ENCODE measurements at regions not wholly inside any gene's neighbourhood (a gene's known extent, or its start where the extent isn't known, plus 50 kb on each side); places are given as distances from the start of the nearest gene placed in this dataset.

DNA sequence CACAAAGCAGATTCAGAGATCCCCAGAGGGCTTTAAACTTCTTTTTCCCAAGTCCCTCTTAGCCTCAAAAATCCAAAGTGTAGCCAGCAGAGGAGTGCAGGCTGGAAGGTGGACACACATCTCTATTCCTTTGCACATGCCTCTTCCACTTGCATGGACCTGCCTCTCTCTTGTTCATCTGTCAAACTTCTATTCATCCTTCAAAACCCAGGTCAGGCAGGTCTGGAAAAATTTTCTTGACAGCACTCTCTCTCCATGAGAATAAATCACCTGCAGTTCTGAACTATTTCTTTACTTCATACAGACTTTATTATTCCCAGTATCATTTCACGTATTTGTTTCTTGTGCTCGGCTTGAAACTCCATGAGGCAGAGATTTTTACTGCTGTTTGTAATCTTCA is 127.5 kb downstream of the SS18 start:
- DNase-seq (ENCODE audit: low read depth, low spot score) (no peak), FAIRE-seq (no peak)
- Histone ChIP-seq H3K9ac (replicated peaks; ENCODE audit: extremely low read depth, insufficient read depth, low read length) (no peak overlapping the region), H3K4me1 (ENCODE audit: control insufficient read depth, extremely low read depth, insufficient read depth, low read length) (no peaks in the 10 kb centered on the region), H3K79me2 (ENCODE audit: control insufficient read depth, insufficient read depth, low read length) (no peaks in the 10 kb centered on the region), H3K4me2 (ENCODE audit: insufficient read depth, low read length) (no peak overlapping the region), H3K9me1 (replicated peaks; ENCODE audit: control insufficient read depth, extremely low read depth, insufficient read depth, low read length) (no peaks in the 10 kb centered on the region), H4K20me1 (replicated peaks; ENCODE audit: control insufficient read depth, extremely low read depth, insufficient read depth, low read length) (no peaks in the 10 kb centered on the region), H3K4me3 (replicated peaks in 1 of 3; ENCODE audit: insufficient read depth in 1 of 3, low read depth in 1 of 3, low read length in 3 of 3) (no peak overlapping the region), H3K27me3 (ENCODE audit: control insufficient read depth in 2 of 2, insufficient read depth in 2 of 2, low read length in 2 of 2) (peaks cover 4 to 6% of the 10 kb centered on the region in 2 experiments), H2AFZ (ENCODE audit: low read depth, low read length) (no peak overlapping the region), H3K27ac (ENCODE audit: insufficient read depth, low read depth, low read length) (no peak overlapping the region), H3K36me3 (ENCODE audit: control insufficient read depth in 2 of 2, extremely low read depth in 1 of 2, insufficient read depth in 2 of 2, low read length in 2 of 2) (no peaks in the 10 kb centered on the region), H3K9me3 (replicated peaks; ENCODE audit: control insufficient read depth, insufficient read depth, low read length) (no peaks in the 10 kb centered on the region)
- intact Hi-C loops (cut with micrococcal nuclease), result no loop called here
- POLR2A ChIA-PET, result no interaction called here
- dilution Hi-C loops (cut with MboI; ENCODE audit: extremely low pct_ligation_motif_present, low sequenced_read_pairs), result no loop called here
- CTCF ChIA-PET, result interaction anchor here (1.0 kb wide), 1 partner anchor 14 kb away, joined by 3 read pairs; no protein-coding TSS in a partner anchor
- BruUV-seq (replicated peaks), result no TSS peak
- TF ChIP-seq, protein P1, sequence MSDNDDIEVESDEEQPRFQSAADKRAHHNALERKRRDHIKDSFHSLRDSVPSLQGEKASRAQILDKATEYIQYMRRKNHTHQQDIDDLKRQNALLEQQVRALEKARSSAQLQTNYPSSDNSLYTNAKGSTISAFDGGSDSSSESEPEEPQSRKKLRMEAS (IDR thresholded peaks at IDR 0.05; ENCODE audit: insufficient read depth, insufficient read length), result no peak
- TF ChIP-seq MYC (IDR thresholded peaks at IDR 0.05; ENCODE audit: low read depth, low read length) (no peak), POLR2A (IDR thresholded peaks at IDR 0.05; ENCODE audit: low read depth, low read length) (no peak)

DNA sequence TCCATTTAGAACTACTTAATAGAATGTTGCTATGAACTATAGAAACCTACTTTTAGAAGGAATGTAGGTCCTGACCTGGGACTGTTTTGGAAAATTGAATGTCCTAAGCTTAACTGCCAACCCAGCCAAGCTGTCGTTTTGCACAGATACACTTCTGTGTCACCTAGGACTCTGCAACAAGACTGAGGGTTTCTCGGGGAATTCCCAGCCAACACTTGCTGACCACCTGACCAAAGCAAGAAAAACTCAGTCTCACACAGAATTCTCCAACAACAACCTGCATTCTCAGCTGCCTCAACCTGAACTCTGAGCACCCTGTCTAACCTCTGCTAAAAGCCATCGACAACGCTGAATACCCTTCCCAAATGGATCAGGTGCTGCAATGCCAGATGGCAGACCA is 128.2 kb downstream of the SS18 start:
- TF ChIP-seq MYC (IDR thresholded peaks at IDR 0.05; ENCODE audit: low read depth, low read length) (no peak), JUN (IDR thresholded peaks at IDR 0.05; ENCODE audit: borderline replicate concordance, insufficient read depth, insufficient read length, low read depth) (no peak), FOS (IDR thresholded peaks at IDR 0.05; ENCODE audit: borderline replicate concordance, insufficient read depth, low read length) (no peak), EZH2 (IDR thresholded peaks at IDR 0.05; ENCODE audit: borderline replicate concordance, low read depth, low read length, severe bottlenecking) (no peak), POLR2A (IDR thresholded peaks at IDR 0.05; ENCODE audit: low read depth, low read length) (no peak), GATA2 (IDR thresholded peaks at IDR 0.05; ENCODE audit: insufficient read depth, insufficient read length, low read depth, low read length) (no peak), POLR2AphosphoS5 (IDR thresholded peaks at IDR 0.05; ENCODE audit: insufficient read depth, low read depth, low read length) (no peak)
- TF ChIP-seq, protein P1 (IDR thresholded peaks at IDR 0.05; ENCODE audit: insufficient read depth, insufficient read length), result no peak
- TF ChIP-seq, protein P2, sequence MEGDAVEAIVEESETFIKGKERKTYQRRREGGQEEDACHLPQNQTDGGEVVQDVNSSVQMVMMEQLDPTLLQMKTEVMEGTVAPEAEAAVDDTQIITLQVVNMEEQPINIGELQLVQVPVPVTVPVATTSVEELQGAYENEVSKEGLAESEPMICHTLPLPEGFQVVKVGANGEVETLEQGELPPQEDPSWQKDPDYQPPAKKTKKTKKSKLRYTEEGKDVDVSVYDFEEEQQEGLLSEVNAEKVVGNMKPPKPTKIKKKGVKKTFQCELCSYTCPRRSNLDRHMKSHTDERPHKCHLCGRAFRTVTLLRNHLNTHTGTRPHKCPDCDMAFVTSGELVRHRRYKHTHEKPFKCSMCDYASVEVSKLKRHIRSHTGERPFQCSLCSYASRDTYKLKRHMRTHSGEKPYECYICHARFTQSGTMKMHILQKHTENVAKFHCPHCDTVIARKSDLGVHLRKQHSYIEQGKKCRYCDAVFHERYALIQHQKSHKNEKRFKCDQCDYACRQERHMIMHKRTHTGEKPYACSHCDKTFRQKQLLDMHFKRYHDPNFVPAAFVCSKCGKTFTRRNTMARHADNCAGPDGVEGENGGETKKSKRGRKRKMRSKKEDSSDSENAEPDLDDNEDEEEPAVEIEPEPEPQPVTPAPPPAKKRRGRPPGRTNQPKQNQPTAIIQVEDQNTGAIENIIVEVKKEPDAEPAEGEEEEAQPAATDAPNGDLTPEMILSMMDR (IDR thresholded peaks at IDR 0.05; ENCODE audit: extremely low read depth in 1 of 2, insufficient read depth in 1 of 2, low read depth in 1 of 2, low read length in 2 of 2), result no peak
- no TSS peak for BruUV-seq (replicated peaks)
- CTCF ChIA-PET, result no interaction called here

More for the DNA sequence above, 128.2 kb downstream of the SS18 start:
- Histone ChIP-seq H3K4me1 (ENCODE audit: control insufficient read depth, extremely low read depth, insufficient read depth, low read length) (no peaks in the 10 kb centered on the region), H3K79me2 (ENCODE audit: control insufficient read depth, insufficient read depth, low read length) (no peaks in the 10 kb centered on the region), H3K9me3 (replicated peaks; ENCODE audit: control insufficient read depth, insufficient read depth, low read length) (no peaks in the 10 kb centered on the region), H4K20me1 (replicated peaks; ENCODE audit: control insufficient read depth, extremely low read depth, insufficient read depth, low read length) (no peaks in the 10 kb centered on the region), H2AFZ (ENCODE audit: low read depth, low read length) (no peak overlapping the region), H3K4me3 (replicated peaks in 1 of 3; ENCODE audit: insufficient read depth in 1 of 3, low read depth in 1 of 3, low read length in 3 of 3) (no peak overlapping the region), H3K9ac (replicated peaks; ENCODE audit: extremely low read depth, insufficient read depth, low read length) (no peak overlapping the region), H3K36me3 (ENCODE audit: control insufficient read depth in 2 of 2, extremely low read depth in 1 of 2, insufficient read depth in 2 of 2, low read length in 2 of 2) (no peaks in the 10 kb centered on the region), H3K4me2 (ENCODE audit: insufficient read depth, low read length) (no peak overlapping the region), H3K27me3 (ENCODE audit: control insufficient read depth in 2 of 2, insufficient read depth in 2 of 2, low read length in 2 of 2) (peaks cover 2 to 6% of the 10 kb centered on the region in 2 experiments), H3K9me1 (replicated peaks; ENCODE audit: control insufficient read depth, extremely low read depth, insufficient read depth, low read length) (no peaks in the 10 kb centered on the region), H3K27ac (ENCODE audit: insufficient read depth, low read depth, low read length) (no peak overlapping the region)
- FAIRE-seq (no peak), DNase-seq (ENCODE audit: low read depth, low spot score) (no peak)
- dilution Hi-C loops (cut with MboI; ENCODE audit: extremely low pct_ligation_motif_present, low sequenced_read_pairs), result no loop called here
- POLR2A ChIA-PET, result no interaction called here
- intact Hi-C loops (cut with micrococcal nuclease), result no loop called here
